GM18858 (cell line): ENCODE measurements at regions not wholly inside any gene's neighbourhood (a gene's known extent, or its start where the extent isn't known, plus 50 kb on each side); places are given as distances from the start of the nearest gene placed in this dataset.

ENCODE experiments used
- ATAC-seq: cut with Tn5 transposase; IDR thresholded peaks from one replicate; pipeline ENCODE4 v1.9.1; 2021; ENCODE audit not compliant: unreplicated experiment

DNA sequence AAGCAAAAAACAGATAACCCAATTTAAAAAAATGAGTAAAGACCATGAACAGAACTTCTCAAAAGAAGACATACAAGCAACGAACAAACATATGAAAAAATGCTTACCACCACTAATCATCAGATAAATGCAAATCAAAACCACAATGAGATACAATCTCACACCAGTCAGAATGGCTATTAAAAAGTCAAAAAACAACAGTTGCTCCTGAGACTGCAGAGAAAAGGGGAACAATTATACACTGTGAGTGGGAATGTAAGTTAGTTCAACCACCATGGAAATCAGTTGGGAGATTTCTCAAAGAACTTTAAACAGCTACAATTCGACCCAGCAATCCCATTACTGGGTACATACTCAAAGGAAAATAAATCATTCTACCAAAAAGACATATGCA, 131.6 kb downstream of the PTGER3 start:
- no peak for ATAC-seq

- no peak for ATAC-seq
Measured at GRCh38 chr1:70919706-70920323, 127.8 kb downstream of the PTGER3 start.
